ENCODE measurements at regions not wholly inside any gene's neighbourhood (a gene's known extent, or its start where the extent isn't known, plus 50 kb on each side); places are given as distances from the start of the nearest gene placed in this dataset.

DNA sequence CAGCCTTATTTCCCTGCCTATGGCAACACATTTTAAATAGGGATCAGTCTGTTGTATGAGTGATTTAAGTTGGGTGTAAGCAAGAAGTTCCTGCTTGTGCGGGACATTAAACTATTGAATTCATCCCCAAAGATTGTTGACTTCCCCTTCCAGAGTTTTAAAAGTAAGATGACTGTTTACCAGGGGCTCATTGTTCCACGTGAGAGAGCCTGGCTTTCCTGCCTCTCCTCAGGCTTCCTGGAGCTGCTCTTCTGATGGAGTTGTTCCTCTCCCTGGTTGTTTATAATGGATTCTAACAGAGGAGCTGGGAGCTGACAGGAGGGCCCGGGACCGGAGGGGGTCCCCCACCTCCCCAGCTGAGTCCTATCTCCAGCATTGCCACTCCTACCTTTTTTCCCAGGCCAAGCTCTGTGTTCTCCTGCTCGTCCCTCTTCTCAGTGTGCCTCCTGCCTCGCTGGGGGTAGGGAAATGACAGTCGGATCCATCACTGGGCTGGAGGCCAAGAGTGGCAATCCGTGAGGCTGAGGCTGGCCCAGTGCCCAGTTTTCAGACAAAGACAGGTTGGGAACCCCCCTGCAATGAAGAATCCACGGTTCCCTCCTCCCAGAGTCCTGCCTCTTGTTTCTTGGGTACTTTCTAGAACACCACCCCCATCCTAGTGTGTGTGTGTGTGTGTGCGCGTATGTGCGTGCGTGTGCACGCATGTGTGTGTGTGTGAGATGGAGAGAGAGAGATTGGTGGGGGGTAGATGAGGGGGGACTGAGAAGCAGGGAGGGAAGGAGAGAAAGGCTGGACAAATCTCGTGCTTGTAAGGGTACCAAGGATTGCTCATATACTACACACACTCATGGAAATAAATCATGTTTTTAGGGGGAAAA is 123.7 kb upstream of the NFIB start:
- no peaks in the 10 kb centered on the region for H3K27me3 ChIP-seq (ENCODE audit: insufficient read depth, poor library complexity, severe bottlenecking)
- no peak overlapping the region for H3K4me3 ChIP-seq (replicated peaks; ENCODE audit: insufficient read depth, low read length)
- TF ChIP-seq, protein P1, sequence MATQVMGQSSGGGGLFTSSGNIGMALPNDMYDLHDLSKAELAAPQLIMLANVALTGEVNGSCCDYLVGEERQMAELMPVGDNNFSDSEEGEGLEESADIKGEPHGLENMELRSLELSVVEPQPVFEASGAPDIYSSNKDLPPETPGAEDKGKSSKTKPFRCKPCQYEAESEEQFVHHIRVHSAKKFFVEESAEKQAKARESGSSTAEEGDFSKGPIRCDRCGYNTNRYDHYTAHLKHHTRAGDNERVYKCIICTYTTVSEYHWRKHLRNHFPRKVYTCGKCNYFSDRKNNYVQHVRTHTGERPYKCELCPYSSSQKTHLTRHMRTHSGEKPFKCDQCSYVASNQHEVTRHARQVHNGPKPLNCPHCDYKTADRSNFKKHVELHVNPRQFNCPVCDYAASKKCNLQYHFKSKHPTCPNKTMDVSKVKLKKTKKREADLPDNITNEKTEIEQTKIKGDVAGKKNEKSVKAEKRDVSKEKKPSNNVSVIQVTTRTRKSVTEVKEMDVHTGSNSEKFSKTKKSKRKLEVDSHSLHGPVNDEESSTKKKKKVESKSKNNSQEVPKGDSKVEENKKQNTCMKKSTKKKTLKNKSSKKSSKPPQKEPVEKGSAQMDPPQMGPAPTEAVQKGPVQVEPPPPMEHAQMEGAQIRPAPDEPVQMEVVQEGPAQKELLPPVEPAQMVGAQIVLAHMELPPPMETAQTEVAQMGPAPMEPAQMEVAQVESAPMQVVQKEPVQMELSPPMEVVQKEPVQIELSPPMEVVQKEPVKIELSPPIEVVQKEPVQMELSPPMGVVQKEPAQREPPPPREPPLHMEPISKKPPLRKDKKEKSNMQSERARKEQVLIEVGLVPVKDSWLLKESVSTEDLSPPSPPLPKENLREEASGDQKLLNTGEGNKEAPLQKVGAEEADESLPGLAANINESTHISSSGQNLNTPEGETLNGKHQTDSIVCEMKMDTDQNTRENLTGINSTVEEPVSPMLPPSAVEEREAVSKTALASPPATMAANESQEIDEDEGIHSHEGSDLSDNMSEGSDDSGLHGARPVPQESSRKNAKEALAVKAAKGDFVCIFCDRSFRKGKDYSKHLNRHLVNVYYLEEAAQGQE (IDR thresholded peaks at IDR 0.05; ENCODE audit: insufficient replicate concordance, low read depth): no peak
- TF ChIP-seq SPI1 (IDR thresholded peaks at IDR 0.05; ENCODE audit: borderline replicate concordance, low read depth): no peak
- no peak for TF ChIP-seq POLR2AphosphoS5 (IDR thresholded peaks at IDR 0.05; ENCODE audit: low read depth)
- TF ChIP-seq, protein P2, sequence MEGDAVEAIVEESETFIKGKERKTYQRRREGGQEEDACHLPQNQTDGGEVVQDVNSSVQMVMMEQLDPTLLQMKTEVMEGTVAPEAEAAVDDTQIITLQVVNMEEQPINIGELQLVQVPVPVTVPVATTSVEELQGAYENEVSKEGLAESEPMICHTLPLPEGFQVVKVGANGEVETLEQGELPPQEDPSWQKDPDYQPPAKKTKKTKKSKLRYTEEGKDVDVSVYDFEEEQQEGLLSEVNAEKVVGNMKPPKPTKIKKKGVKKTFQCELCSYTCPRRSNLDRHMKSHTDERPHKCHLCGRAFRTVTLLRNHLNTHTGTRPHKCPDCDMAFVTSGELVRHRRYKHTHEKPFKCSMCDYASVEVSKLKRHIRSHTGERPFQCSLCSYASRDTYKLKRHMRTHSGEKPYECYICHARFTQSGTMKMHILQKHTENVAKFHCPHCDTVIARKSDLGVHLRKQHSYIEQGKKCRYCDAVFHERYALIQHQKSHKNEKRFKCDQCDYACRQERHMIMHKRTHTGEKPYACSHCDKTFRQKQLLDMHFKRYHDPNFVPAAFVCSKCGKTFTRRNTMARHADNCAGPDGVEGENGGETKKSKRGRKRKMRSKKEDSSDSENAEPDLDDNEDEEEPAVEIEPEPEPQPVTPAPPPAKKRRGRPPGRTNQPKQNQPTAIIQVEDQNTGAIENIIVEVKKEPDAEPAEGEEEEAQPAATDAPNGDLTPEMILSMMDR (IDR thresholded peaks at IDR 0.05; ENCODE audit: insufficient read depth, low read length): no peak
- TF ChIP-seq GABPA (IDR thresholded peaks at IDR 0.05; ENCODE audit: low read depth): no peak
- no peak overlapping the region for H3K27ac ChIP-seq (replicated peaks)
- DNase-seq (ENCODE audit: low read depth in 1 of 2, low spot score in 1 of 2): no peak

DNA sequence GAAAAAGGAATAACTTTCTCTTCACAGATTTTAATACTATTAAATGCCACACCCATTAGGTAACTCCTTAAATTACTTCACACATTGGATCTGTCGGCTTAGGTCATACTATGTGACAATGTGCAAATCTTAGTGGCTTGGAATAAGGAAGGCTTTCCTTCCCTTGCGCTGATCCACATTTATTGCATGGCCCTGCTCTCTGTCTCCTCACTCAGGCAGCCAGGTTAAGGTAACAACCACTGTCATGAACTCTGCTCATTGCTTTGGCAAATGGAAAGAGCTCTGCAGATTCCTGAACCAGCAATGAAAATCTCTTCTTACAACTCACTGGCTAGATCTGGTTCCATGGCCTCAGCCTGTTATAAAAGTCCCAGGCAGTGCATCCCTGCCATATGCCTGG is 121.9 kb upstream of the NFIB start:
- TF ChIP-seq, protein P2 (IDR thresholded peaks at IDR 0.05; ENCODE audit: insufficient read depth, low read length): no peak
- TF ChIP-seq, protein P1 (IDR thresholded peaks at IDR 0.05; ENCODE audit: insufficient replicate concordance, low read depth): no peak
- DNase-seq (ENCODE audit: low read depth in 1 of 2, low spot score in 1 of 2): no peak
- Histone ChIP-seq H3K27me3 (ENCODE audit: insufficient read depth, poor library complexity, severe bottlenecking) (no peaks in the 10 kb centered on the region), H3K4me3 (replicated peaks; ENCODE audit: insufficient read depth, low read length) (no peak overlapping the region), H3K27ac (replicated peaks) (no peak overlapping the region)

DNA sequence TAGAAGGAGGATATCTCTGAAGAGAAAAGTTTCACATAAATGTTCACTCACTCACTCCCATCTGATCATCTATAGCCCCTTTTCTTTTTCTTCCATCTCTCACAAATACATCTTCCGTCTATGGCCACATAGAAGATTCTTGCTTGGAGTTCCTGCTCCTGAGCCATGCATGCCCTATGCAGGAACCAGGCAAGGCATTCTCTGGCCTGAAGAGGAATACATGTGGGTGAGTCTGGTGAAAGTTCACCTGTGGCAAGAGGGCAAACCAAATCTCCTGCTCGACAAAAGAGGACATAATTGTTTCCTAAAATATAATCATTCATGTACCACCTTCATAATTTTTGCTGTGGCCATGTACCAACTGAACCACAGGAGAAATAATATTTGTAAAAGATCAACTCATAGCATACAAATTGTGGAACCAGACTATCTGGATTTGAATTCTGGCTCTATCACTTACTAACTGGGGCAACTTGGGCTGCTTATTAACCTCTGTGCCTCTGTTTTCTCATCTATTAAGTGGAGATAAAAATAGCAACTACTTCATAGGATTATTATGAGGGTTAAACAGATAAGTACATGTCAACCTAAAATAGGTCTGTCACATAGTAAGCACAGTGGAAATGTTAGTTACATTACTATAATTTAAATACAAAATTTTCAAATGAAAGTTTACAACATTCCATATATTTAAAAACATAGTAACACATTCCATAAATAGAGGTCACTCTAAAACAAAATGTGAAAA is 121.2 kb upstream of the NFIB start:
- DNase-seq (ENCODE audit: low read depth in 1 of 2, low spot score in 1 of 2): no peak
- TF ChIP-seq POLR2AphosphoS5 (IDR thresholded peaks at IDR 0.05; ENCODE audit: low read depth): no peak
- TF ChIP-seq, protein P2 (IDR thresholded peaks at IDR 0.05; ENCODE audit: insufficient read depth, low read length): no peak
- TF ChIP-seq SPI1 (IDR thresholded peaks at IDR 0.05; ENCODE audit: borderline replicate concordance, low read depth): no peak
- TF ChIP-seq GABPA (IDR thresholded peaks at IDR 0.05; ENCODE audit: low read depth): no peak
- TF ChIP-seq, protein P1 (IDR thresholded peaks at IDR 0.05; ENCODE audit: insufficient replicate concordance, low read depth): no peak
- Histone ChIP-seq H3K27ac (replicated peaks) (no peak overlapping the region), H3K27me3 (ENCODE audit: insufficient read depth, poor library complexity, severe bottlenecking) (no peaks in the 10 kb centered on the region), H3K4me3 (replicated peaks; ENCODE audit: insufficient read depth, low read length) (no peak overlapping the region)

All from HL-60 (cell line).